Muscle layer of duodenum (tissue), 2 donors: ENCODE measurements at regions not wholly inside any gene's neighbourhood (a gene's known extent, or its start where the extent isn't known, plus 50 kb on each side); places are given as distances from the start of the nearest gene placed in this dataset.

ENCODE experiments used
- H3K27ac ChIP-seq: one replicate; pipeline ENCODE4 v1.7.0; 2013; ENCODE audit warnings: mild to moderate bottlenecking, low read length
- H3K27me3 ChIP-seq: one replicate; pipeline ENCODE4 v1.7.0; 2013; ENCODE audit warnings: low read depth, mild to moderate bottlenecking, control low read depth, low read length
- H3K36me3 ChIP-seq, 2 donors: one replicate each; pipeline ENCODE4 v1.7.0; 2013; ENCODE audit warnings: low read length in 2 of 2, control low read depth in 1 of 2, mild to moderate bottlenecking in 1 of 2; ENCODE audit not compliant: insufficient read depth in 2 of 2, control insufficient read depth in 1 of 2
- H3K4me1 ChIP-seq, 2 donors: one replicate each; pipeline ENCODE4 v1.7.0; 2013; ENCODE audit warnings: low read length in 2 of 2, mild to moderate bottlenecking in 2 of 2, control low read depth in 1 of 2, moderate library complexity in 1 of 2; ENCODE audit not compliant: insufficient read depth in 2 of 2, control insufficient read depth in 1 of 2
- H3K4me3 ChIP-seq, 2 donors: one replicate each; pipeline ENCODE4 v1.7.0; 2013; ENCODE audit warnings: low read length in 2 of 2, low read depth in 1 of 2, mild to moderate bottlenecking in 1 of 2
- H3K9me3 ChIP-seq, 2 donors: one replicate each; pipeline ENCODE4 v1.7.0; 2013; ENCODE audit warnings: low read length in 2 of 2, control low read depth in 1 of 2, mild to moderate bottlenecking in 1 of 2; ENCODE audit not compliant: control insufficient read depth in 1 of 2
- donor health status: healthy.

DNA sequence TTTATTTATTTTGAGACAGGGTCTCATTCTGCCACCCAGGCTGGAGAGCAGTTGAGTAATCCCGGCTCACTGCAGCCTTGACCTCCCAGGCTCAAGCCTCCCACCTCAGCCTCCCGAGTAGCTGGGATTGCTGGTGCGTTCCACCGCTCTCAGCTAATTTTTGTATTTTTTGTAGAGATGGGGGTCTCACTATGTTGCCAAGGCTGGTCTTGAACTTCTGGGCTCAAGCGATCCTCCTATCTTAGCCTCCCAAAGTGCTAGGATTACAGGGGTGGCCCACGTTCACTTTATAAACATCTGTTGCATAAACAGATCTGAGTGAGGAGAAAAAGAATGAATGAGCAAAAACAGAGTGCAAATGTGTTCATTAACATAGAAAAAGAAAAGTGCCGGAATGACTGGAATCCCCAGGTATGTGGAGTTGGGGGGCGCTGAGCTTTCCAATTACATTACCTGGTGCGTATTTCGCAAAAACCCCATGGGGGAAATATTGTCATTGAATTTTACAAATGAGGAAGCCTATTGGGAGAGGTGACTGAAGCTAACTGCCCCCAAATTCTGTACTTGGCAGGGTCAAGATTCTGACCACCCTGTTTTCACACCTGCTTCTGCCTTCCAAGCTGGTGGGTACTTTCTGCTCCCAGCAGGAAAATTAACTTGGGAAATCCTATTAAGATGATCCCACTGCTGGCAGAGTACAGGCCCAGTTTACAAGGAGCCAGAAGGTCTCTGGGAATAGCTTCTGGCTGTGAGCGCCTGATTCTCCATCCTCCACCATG, 207.7 kb upstream of the JARID2 start:
- Histone ChIP-seq H3K4me3 (no peak overlapping the region), H3K27ac (no peak overlapping the region), H3K36me3 (no peaks in the 10 kb centered on the region), H3K4me1 (no peaks in the 10 kb centered on the region), H3K9me3 (no peaks in the 10 kb centered on the region), H3K27me3 (no peaks in the 10 kb centered on the region)

- no peak overlapping the region for H3K27ac ChIP-seq
- no peaks in the 10 kb centered on the region for H3K4me1 ChIP-seq
- no peaks in the 10 kb centered on the region for H3K9me3 ChIP-seq
- no peak overlapping the region for H3K4me3 ChIP-seq
- H3K27me3 ChIP-seq = no peaks in the 10 kb centered on the region
- no peaks in the 10 kb centered on the region for H3K36me3 ChIP-seq
Observed at GRCh38 chr6:15039136-15039535, 206.7 kb upstream of the JARID2 start.

DNA sequence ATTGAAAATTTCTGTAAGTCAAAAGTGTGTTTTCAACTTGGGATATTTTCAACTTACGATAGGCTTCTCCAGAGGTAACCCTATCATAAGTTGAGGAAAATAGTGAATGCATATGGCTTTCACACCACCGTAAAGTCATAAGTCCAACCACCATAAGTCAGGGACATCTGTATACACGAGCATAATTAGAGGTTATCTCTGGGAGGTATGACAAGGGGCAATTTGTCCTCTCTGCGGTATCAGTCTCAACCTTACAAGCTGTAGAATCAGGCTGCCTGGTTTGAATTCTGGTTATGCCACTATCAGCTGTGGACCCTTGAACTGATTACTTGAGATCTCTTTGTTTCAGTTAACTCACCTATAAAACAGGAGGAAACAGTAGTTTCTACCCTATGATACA, 202.9 kb upstream of the JARID2 start:
- H3K27me3 ChIP-seq = no peaks in the 10 kb centered on the region
- H3K4me1 ChIP-seq = no peaks in the 10 kb centered on the region

DNA sequence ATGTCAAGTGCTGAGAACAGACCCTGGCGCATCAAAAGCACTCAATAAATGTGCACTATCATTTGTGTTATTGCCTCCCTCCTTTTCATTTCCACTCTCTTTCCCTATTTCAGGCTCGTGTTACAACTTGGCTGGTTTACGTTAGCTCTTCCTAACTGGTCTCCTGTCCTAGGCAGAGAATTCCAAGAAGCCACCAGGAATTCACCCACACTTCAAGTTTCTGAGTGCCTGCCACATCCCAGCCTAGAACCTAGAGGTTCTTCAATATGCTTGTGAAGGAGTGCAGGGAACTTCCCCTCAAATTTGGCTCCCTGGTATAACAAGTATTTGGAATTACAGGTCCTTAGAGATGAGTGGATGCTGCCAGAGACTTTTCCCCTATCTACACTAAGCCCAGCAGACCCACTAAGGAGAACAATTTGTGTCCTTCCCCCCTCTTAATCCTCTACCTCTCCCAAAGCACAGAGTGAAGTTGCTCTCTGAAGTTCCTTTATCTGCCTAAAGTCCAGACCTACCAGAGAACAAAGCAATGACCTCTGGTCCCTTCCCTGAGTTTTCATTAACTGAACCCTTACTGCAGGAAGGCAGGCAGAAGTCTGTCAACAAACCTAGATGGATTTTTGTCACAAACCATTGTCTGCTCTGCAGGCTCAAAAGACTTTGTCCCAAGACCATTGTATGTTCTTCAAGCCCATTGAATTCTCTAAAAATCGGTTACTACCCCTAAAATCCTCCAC, 201.6 kb upstream of the JARID2 start:
- Histone ChIP-seq H3K27ac (no peak overlapping the region), H3K9me3 (no peaks in the 10 kb centered on the region), H3K36me3 (no peaks in the 10 kb centered on the region), H3K4me1 (no peaks in the 10 kb centered on the region), H3K27me3 (no peaks in the 10 kb centered on the region), H3K4me3 (no peak overlapping the region)

More for the DNA sequence above, 202.9 kb upstream of the JARID2 start:
- Histone ChIP-seq H3K9me3 (no peaks in the 10 kb centered on the region), H3K4me3 (no peak overlapping the region), H3K36me3 (no peaks in the 10 kb centered on the region), H3K27ac (no peak overlapping the region)

DNA sequence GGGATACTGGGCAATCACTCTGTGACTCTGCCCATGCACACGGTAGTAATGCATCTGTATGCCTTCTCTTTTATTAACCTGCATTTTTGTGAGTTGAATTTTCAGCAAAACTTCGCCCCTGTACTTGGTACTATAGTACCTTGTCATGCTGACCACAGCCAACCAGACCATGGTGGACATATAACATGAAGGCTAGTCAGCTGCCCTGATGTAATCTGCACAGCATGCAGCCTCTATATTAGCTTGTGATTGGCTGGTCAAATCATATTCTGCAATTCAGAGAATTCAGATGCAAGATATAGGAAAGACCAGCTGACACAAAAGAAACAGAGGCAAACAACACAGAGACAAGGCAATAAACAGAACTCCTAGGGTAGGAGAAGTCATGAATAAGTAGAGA, 200.9 kb upstream of the JARID2 start:
- no peaks in the 10 kb centered on the region for H3K9me3 ChIP-seq

GRCh38 chr6:15046751-15047150, 199.1 kb upstream of the JARID2 start:
- Histone ChIP-seq H3K27me3 (no peaks in the 10 kb centered on the region), H3K4me1 (no peaks in the 10 kb centered on the region), H3K27ac (no peak overlapping the region), H3K9me3 (no peaks in the 10 kb centered on the region), H3K4me3 (no peak overlapping the region), H3K36me3 (no peaks in the 10 kb centered on the region)

More for the DNA sequence above, 200.9 kb upstream of the JARID2 start:
- Histone ChIP-seq H3K4me3 (no peak overlapping the region), H3K27ac (no peak overlapping the region), H3K27me3 (no peaks in the 10 kb centered on the region), H3K36me3 (no peaks in the 10 kb centered on the region), H3K4me1 (no peaks in the 10 kb centered on the region)

GRCh38 chr6:15048367-15048766, 197.5 kb upstream of the JARID2 start:
- no peaks in the 10 kb centered on the region for H3K27me3 ChIP-seq

GRCh38 chr6:15058200-15059061, 187.4 kb upstream of the JARID2 start:
- no peak overlapping the region for H3K27ac ChIP-seq
- H3K27me3 ChIP-seq = no peaks in the 10 kb centered on the region
- no peak overlapping the region for H3K4me3 ChIP-seq
- no peaks in the 10 kb centered on the region for H3K36me3 ChIP-seq
- H3K4me1 ChIP-seq = no peaks in the 10 kb centered on the region
- H3K9me3 ChIP-seq = no peaks in the 10 kb centered on the region

More at GRCh38 chr6:15048367-15048766, 197.5 kb upstream of the JARID2 start:
- no peaks in the 10 kb centered on the region for H3K9me3 ChIP-seq
- H3K4me1 ChIP-seq = no peaks in the 10 kb centered on the region
- H3K36me3 ChIP-seq = no peaks in the 10 kb centered on the region
- H3K27ac ChIP-seq = no peak overlapping the region
- H3K4me3 ChIP-seq = no peak overlapping the region

DNA sequence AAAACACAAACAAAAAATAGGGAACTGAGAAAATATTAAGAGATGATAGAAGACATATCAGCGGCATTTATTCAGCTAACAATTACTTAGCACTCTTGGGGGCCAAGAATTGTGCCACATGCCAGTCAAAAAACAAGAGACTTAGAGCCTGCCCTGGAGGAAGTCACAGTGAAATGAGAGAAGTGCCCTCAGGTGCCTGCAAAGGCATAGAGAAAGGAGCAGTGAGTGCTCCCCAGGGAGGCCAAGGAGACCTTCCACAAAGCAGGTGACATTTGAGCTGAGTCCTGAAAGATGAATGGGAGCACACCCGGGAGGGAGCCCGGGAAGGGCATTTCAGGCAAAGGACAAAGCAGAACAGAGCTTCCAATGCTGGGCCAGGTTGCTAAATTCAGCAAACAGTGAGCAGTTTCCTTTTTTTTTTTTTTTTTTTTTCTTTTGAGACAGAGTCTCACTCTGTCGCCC, 184.7 kb upstream of the JARID2 start:
- H3K27me3 ChIP-seq = no peaks in the 10 kb centered on the region
- no peaks in the 10 kb centered on the region for H3K9me3 ChIP-seq
- no peaks in the 10 kb centered on the region for H3K36me3 ChIP-seq
- H3K27ac ChIP-seq = no peak overlapping the region
- H3K4me1 ChIP-seq = no peaks in the 10 kb centered on the region
- no peak overlapping the region for H3K4me3 ChIP-seq

DNA sequence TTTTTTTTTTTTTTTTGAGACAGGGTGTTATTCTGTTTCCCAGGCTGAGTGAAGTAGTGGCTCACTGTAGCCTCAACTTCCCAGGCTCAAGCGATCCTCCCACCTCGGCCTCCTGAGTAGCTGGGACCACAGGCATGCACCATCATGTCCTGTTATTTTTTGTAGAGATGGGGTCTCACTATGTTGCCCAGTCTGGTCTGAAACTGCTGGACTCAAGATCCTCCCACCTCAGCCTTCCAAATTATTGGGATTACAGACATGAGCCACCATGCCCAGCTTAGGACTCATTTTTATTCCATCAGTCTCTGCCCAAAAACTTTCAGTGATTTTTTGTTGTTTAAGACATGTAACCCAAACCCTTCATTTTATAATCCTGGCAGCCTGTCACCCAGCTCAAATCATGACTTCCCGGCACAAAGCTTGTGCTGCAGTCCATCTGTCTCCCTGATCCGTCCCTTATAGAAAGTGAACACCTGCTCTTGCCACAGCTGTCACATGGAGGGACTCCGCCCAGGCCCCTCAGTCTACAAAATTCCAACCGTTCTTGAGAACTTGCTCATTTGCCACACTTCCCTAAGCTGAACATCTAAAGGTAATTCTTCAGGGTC, 183.9 kb upstream of the JARID2 start:
- Histone ChIP-seq H3K27me3 (no peaks in the 10 kb centered on the region), H3K4me3 (no peak overlapping the region), H3K9me3 (no peaks in the 10 kb centered on the region), H3K27ac (no peak overlapping the region), H3K4me1 (no peaks in the 10 kb centered on the region), H3K36me3 (no peaks in the 10 kb centered on the region)
